ENCODE measurements at regions not wholly inside any gene's neighbourhood (a gene's known extent, or its start where the extent isn't known, plus 50 kb on each side); places are given as distances from the start of the nearest gene placed in this dataset.

GRCh38 chr3:24951180-24951579, 456.5 kb upstream of the THRB start:
- H3K36me3 Mint-ChIP-seq (ENCODE audit: unreplicated experiment) = no peaks in the 10 kb centered on the region
- no peak overlapping the region for H3K4me3 Mint-ChIP-seq (ENCODE audit: unreplicated experiment)
- no peaks in the 10 kb centered on the region for H3K27me3 Mint-ChIP-seq (ENCODE audit: unreplicated experiment)
- no peak for DNase-seq (ENCODE audit: extremely low spot score, unreplicated experiment)
- no peak overlapping the region for H3K27ac Mint-ChIP-seq (ENCODE audit: unreplicated experiment)
- peaks cover 2% of the 10 kb centered on the region for H3K4me1 Mint-ChIP-seq (ENCODE audit: unreplicated experiment)
- no peak for TF ChIP-seq CTCF (IDR thresholded peaks at IDR 0.05)
- H3K9me3 Mint-ChIP-seq (ENCODE audit: unreplicated experiment) = no peaks in the 10 kb centered on the region

- Mint-ChIP-seq H3K4me1 (ENCODE audit: unreplicated experiment) (peaks cover 2% of the 10 kb centered on the region), H3K4me3 (ENCODE audit: unreplicated experiment) (no peak overlapping the region), H3K27ac (ENCODE audit: unreplicated experiment) (no peak overlapping the region), H3K9me3 (ENCODE audit: unreplicated experiment) (no peaks in the 10 kb centered on the region), H3K27me3 (ENCODE audit: unreplicated experiment) (no peaks in the 10 kb centered on the region), H3K36me3 (ENCODE audit: unreplicated experiment) (no peaks in the 10 kb centered on the region)
- DNase-seq (ENCODE audit: extremely low spot score, unreplicated experiment) = no peak
- TF ChIP-seq CTCF (IDR thresholded peaks at IDR 0.05) = no peak
Measured at GRCh38 chr3:24952388-24952787, 457.7 kb upstream of the THRB start.

- Mint-ChIP-seq H3K4me3 (ENCODE audit: unreplicated experiment) (no peak overlapping the region), H3K36me3 (ENCODE audit: unreplicated experiment) (no peaks in the 10 kb centered on the region), H3K27ac (ENCODE audit: unreplicated experiment) (no peak overlapping the region), H3K4me1 (ENCODE audit: unreplicated experiment) (peaks cover 2% of the 10 kb centered on the region), H3K9me3 (ENCODE audit: unreplicated experiment) (no peaks in the 10 kb centered on the region), H3K27me3 (ENCODE audit: unreplicated experiment) (no peaks in the 10 kb centered on the region)
- no peak for TF ChIP-seq CTCF (IDR thresholded peaks at IDR 0.05)
- DNase-seq (ENCODE audit: extremely low spot score, unreplicated experiment) = no peak
Measured at GRCh38 chr3:24953060-24953771, 458.6 kb upstream of the THRB start.

- peaks cover 2% of the 10 kb centered on the region for H3K4me1 Mint-ChIP-seq (ENCODE audit: unreplicated experiment)
- no peaks in the 10 kb centered on the region for H3K27me3 Mint-ChIP-seq (ENCODE audit: unreplicated experiment)
- no peaks in the 10 kb centered on the region for H3K36me3 Mint-ChIP-seq (ENCODE audit: unreplicated experiment)
- H3K4me3 Mint-ChIP-seq (ENCODE audit: unreplicated experiment) = no peak overlapping the region
- H3K27ac Mint-ChIP-seq (ENCODE audit: unreplicated experiment) = no peak overlapping the region
- TF ChIP-seq CTCF (IDR thresholded peaks at IDR 0.05) = no peak
- H3K9me3 Mint-ChIP-seq (ENCODE audit: unreplicated experiment) = peaks cover 9% of the 10 kb centered on the region
- no peak for DNase-seq (ENCODE audit: extremely low spot score, unreplicated experiment)
Measured at GRCh38 chr3:24956613-24957012, 462.0 kb upstream of the THRB start.

- TF ChIP-seq CTCF (IDR thresholded peaks at IDR 0.05) = no peak
- H3K27me3 Mint-ChIP-seq (ENCODE audit: unreplicated experiment) = no peaks in the 10 kb centered on the region
- no peak overlapping the region for H3K4me3 Mint-ChIP-seq (ENCODE audit: unreplicated experiment)
- peaks cover 9% of the 10 kb centered on the region for H3K9me3 Mint-ChIP-seq (ENCODE audit: unreplicated experiment)
- H3K36me3 Mint-ChIP-seq (ENCODE audit: unreplicated experiment) = no peaks in the 10 kb centered on the region
- H3K4me1 Mint-ChIP-seq (ENCODE audit: unreplicated experiment) = peaks cover 2% of the 10 kb centered on the region
- DNase-seq (ENCODE audit: extremely low spot score, unreplicated experiment) = no peak
- no peak overlapping the region for H3K27ac Mint-ChIP-seq (ENCODE audit: unreplicated experiment)
Measured at GRCh38 chr3:24958271-24958670, 463.6 kb upstream of the THRB start.

Measured in osteocyte (in vitro differentiated cells).